ENCODE measurements at regions not wholly inside any gene's neighbourhood (a gene's known extent, or its start where the extent isn't known, plus 50 kb on each side); places are given as distances from the start of the nearest gene placed in this dataset.

DNA sequence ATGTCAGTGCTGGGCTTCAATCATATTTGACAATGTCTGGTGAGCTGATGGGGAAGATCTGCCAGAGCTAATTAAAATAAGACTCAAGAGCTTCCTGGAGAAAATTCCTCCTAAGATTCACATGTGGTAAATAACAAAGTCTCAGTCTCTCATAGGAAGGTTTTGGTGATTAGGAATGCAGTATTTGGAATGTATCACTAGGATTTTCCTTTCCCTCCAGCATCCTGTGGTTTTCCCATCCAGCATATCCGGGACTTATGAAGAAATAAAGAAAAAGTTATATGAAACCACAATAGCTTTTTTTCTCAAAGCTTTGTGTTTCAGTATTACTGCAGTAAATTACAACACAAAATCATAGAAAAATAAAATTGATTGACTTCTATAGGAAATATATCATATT lies 1597.1 kb downstream of the ADGRL3 start:
- Histone ChIP-seq H3K4ac (ENCODE audit: low read depth, low read length) (no peak overlapping the region), H3K56ac (ENCODE audit: insufficient read length, low read depth, low read length) (no peak overlapping the region), H2AK5ac (ENCODE audit: insufficient read length, low read length) (no peak overlapping the region), H2BK20ac (ENCODE audit: low read depth, low read length, poor library complexity, severe bottlenecking) (no peak overlapping the region), H3K23me2 (ENCODE audit: insufficient read length, low read depth, low read length, poor library complexity, severe bottlenecking) (no peaks in the 10 kb centered on the region), H2BK15ac (ENCODE audit: low read depth, low read length) (no peak overlapping the region), H2BK120ac (ENCODE audit: low read depth, low read length, poor library complexity, severe bottlenecking) (no peak overlapping the region), H4K8ac (replicated peaks; ENCODE audit: insufficient read length, low read depth, low read length) (no peak overlapping the region), H2BK12ac (ENCODE audit: insufficient read length, low read depth, low read length) (no peak overlapping the region), H3K27ac (ENCODE audit: insufficient read length, low read depth, low read length) (no peak overlapping the region), H3K79me1 (ENCODE audit: insufficient read depth, low read depth, low read length, poor library complexity, severe bottlenecking) (no peaks in the 10 kb centered on the region), H4K20me1 (ENCODE audit: control insufficient read depth, insufficient read depth, insufficient read length) (no peaks in the 10 kb centered on the region), H3K23ac (ENCODE audit: insufficient read length, low read depth, low read length) (no peak overlapping the region), H3K18ac (ENCODE audit: insufficient read length, low read depth, low read length) (no peak overlapping the region), H3K27me3 (ENCODE audit: insufficient read depth, low read length) (no peaks in the 10 kb centered on the region), H3K14ac (ENCODE audit: insufficient read depth, low read length) (no peak overlapping the region), H2BK5ac (ENCODE audit: insufficient read length, low read length) (no peak overlapping the region), H3K9ac (ENCODE audit: extremely low read depth, insufficient read length, low read length) (no peak overlapping the region), H3K4me2 (ENCODE audit: insufficient read depth, insufficient read length, low read length) (no peak overlapping the region), H3T11ph (ENCODE audit: low read length) (no peak overlapping the region), H3K79me2 (ENCODE audit: insufficient read depth, low read length) (no peaks in the 10 kb centered on the region), H3K4me1 (ENCODE audit: insufficient read depth, low read length) (no peaks in the 10 kb centered on the region), H3K9me3 (ENCODE audit: control insufficient read depth, low read depth, low read length) (no peaks in the 10 kb centered on the region), H2AFZ (ENCODE audit: low read length) (no peak overlapping the region), H4K5ac (ENCODE audit: insufficient read length, low read depth, low read length) (no peak overlapping the region), H4K91ac (ENCODE audit: insufficient read length, low read depth, low read length) (no peak overlapping the region)
- Mint-ChIP-seq H3K27me3 (ENCODE audit: low read depth) (no peaks in the 10 kb centered on the region), H3K4me1 (no peaks in the 10 kb centered on the region), H3K4me3 (no peak overlapping the region), H3K27ac (no peak overlapping the region), H3K9me3 (no peaks in the 10 kb centered on the region), H3K36me3 (ENCODE audit: insufficient read depth in 1 of 3, low read depth in 3 of 3) (no peaks in the 10 kb centered on the region)
- WGBS (ENCODE audit: extremely low coverage, insufficient read length, low lambda C conversion rate): no CpG with 5 or more reads among the region's 1 CpG
- no peak for DNase-seq
- TF ChIP-seq, protein P1, sequence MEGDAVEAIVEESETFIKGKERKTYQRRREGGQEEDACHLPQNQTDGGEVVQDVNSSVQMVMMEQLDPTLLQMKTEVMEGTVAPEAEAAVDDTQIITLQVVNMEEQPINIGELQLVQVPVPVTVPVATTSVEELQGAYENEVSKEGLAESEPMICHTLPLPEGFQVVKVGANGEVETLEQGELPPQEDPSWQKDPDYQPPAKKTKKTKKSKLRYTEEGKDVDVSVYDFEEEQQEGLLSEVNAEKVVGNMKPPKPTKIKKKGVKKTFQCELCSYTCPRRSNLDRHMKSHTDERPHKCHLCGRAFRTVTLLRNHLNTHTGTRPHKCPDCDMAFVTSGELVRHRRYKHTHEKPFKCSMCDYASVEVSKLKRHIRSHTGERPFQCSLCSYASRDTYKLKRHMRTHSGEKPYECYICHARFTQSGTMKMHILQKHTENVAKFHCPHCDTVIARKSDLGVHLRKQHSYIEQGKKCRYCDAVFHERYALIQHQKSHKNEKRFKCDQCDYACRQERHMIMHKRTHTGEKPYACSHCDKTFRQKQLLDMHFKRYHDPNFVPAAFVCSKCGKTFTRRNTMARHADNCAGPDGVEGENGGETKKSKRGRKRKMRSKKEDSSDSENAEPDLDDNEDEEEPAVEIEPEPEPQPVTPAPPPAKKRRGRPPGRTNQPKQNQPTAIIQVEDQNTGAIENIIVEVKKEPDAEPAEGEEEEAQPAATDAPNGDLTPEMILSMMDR (conservative IDR thresholded peaks at IDR 0.05): no peak

Data from H9 (cell line).